Endometrium (tissue), 2 donors: ENCODE measurements at regions not wholly inside any gene's neighbourhood (a gene's known extent, or its start where the extent isn't known, plus 50 kb on each side); places are given as distances from the start of the nearest gene placed in this dataset.

Source experiments
- FAIRE-seq: peaks from 2 replicates; lab custom pipeline; 2012; peaks lifted over from hg19 to GRCh38; lab: Jason Lieb, UNC
- donor health status: control.
- donor health status: control.

DNA sequence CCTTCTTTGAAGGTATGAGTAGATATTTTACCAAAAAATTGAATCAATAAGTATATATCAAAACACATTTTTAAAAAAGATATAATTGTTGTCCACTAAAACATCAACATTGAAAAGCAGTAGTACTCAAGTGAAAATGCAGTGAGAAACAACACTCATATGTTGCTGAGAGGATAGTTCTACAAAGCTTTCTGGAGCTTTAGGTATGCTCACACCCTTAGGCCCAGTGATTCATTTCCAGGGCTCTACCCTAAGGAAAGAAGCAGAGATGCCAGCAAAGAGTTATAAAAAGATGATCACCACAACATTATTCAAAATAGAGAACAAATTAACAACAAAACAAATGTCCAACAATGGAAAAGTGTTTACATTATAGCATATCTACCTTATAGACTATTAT, 197.3 kb upstream of the CCDC150 start:
- no peak for FAIRE-seq

GRCh38 chr2:196444442-196444841, 195.1 kb upstream of the CCDC150 start:
- no peak for FAIRE-seq

- no peak for FAIRE-seq
Observed at GRCh38 chr2:196445991-196446390, 193.5 kb upstream of the CCDC150 start.

- FAIRE-seq: no peak
Observed at GRCh38 chr2:196448407-196449079, 191.0 kb upstream of the CCDC150 start.

DNA sequence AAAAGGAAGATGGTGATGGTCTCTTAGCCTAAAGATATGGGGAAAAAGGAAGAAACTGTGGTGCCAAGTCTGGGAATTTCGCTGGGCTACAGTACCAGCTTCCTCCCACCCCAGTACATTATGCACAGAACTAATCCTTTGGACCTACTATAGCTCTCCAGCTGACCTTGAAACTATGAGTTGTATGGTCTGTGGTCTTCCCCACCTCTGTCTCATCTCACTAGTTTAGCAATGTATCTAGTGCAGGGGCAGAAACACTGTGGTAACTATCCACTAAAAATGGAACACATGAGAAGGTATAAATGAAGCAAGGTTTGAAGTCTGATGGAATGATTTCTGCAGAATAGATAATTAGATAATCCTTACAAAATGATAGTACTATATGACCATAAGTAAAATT, 190.4 kb upstream of the CCDC150 start:
- FAIRE-seq: no peak

DNA sequence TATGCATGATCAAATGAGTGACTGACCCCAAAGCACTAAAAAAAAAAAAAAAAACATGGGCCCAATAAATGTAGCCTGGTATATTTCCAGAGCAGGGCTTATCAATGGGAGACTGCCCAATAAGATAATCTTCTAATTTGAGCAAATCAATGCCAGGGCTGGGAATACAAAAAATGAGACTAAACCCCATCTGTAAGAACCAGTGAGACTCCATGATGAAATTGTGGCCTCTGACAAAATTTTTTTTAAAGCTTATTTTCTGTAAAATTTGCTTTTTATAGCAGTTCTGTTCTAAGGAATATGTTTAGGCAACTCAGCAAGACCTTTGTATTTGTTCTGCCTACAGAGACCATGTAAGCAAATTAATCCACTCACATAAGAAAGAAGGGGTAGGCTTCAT, 186.8 kb upstream of the CCDC150 start:
- FAIRE-seq: no peak

GRCh38 chr2:196453613-196454047, 185.9 kb upstream of the CCDC150 start:
- no peak for FAIRE-seq

DNA sequence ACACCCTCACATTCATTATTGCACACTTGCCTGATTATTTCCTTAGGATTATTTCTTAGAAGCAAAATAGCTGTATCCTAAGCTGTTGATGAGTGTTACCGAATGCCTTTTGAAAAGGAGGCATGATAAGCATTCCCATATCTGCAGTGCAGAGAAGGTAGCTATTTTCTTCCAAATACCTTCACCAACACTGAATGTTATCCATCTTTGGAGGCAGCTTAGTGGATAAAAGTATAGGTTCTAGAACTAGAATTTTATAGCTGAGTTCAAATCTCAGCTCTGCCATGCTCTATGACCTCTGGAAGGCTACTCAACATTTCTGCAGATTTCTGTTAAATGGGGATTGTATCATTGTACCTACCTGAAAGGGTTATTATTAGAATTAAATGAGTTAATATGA, 185.0 kb upstream of the CCDC150 start:
- no peak for FAIRE-seq

DNA sequence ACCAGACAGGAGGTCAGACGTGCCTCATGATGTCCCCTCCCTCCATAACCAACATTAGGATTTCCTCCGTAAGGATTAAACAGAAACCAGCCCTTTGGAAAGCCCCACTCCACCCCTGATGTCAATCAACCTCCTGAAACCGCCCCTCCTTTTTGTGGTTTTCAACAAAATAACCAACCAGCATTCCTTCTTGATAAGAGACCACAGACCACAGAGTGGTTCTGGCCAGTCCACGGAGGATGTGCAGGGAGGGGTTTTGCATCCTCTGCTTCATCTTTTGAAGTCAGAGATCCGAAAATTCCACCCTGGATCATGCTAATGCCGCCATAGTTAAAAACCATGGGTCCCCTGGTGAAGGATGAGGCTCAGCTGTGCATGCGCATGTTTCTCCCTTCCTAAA, 180.0 kb upstream of the CCDC150 start:
- FAIRE-seq: no peak

DNA sequence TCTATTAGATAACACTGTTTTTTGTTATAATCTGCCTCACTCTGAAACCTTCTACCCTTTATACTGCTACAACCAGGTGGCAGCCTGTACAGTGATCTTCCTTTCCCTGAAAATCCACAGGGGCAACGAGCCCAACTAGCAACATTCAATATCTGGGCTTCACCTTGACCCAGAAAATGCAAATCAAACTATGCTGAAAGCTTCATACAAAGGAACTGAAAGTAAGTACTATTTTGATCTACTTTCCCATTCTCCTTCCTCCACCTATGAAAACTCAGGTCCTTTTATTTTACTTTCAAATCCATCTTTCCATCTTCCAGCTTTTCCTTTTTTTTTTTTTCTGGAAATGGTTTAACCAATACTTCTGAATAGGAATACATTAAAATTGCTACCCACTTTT, 175.8 kb upstream of the CCDC150 start:
- FAIRE-seq: no peak

DNA sequence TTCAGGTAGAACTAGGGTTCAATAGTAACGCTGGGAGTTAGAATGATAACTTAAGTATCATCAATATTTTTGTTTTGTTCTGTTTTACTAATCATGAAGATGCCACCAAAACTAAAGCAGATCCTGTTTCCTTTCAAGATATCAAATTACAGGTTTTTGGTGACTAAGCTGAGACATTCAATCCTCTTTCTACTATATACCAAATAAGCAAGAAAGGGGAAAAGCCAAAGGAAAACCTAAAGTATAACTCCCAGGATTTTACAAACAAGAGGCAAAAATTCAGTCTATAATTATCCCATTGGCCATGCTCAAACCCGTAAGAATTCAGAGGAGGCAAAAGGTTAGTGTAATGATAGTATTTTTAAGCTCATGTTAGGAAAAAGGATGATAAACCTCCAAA, 175.2 kb upstream of the CCDC150 start:
- FAIRE-seq: no peak

DNA sequence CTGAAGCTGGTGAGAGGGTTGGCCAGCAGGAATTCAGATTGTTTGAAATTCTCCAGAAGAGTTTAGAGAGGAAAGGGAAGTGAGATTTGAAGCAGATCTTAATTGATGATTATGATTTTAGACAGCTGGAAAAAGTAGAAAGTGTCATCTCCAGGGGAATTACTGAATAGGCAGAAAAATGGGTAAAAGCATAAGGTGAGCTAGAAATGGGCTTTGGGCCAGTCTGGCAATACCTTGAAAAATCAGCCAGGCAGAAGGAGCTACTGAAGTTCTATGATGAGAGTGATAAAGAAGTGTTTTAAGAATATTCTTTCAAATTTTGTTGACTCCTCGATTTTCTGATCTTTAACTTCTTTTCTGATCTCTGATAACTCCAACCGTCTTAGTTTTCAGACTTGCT, 172.9 kb upstream of the CCDC150 start:
- no peak for FAIRE-seq

GRCh38 chr2:196468394-196468793, 171.1 kb upstream of the CCDC150 start:
- no peak for FAIRE-seq

- no peak for FAIRE-seq
Observed at GRCh38 chr2:196473617-196474016, 165.9 kb upstream of the CCDC150 start.

- no peak for FAIRE-seq
Observed at GRCh38 chr2:196475611-196476010, 163.9 kb upstream of the CCDC150 start.

DNA sequence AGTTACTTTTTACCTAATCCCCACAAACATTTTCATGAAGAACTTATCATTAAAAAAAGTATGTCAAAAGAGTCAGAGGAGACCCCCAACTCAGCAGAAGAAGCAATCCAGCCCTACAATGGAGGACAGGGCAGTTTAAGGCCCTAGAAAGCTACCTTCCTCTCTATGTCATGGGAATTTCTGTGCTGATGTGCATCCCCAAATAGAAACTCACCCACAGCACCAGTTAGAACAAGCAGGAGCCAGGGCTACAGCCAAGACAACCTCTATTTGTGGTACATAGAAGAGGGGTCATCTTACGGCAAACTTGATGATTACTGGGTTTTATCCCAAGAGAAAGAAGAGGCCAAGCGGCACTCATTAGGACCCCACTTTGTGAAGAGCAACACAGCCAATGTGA, 160.9 kb upstream of the CCDC150 start:
- FAIRE-seq: no peak

DNA sequence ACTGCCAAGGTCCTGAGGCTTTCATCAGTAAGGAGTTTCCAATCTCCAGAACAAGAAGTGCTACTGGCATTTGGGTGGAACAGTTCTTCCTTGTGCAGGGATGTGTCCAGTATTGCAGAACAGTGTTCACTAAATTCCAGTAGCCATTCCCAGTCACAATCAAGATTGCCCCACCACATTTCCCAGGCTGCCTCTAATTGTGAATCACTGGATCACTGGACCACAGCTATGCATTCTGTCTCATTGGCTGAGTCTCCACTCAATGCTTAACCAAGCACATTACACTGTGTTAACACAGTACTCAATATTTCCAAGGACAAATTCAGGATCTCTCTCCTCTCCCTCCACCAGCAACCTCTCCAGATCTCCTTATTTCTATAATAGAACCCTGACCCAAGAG, 160.2 kb upstream of the CCDC150 start:
- no peak for FAIRE-seq

DNA sequence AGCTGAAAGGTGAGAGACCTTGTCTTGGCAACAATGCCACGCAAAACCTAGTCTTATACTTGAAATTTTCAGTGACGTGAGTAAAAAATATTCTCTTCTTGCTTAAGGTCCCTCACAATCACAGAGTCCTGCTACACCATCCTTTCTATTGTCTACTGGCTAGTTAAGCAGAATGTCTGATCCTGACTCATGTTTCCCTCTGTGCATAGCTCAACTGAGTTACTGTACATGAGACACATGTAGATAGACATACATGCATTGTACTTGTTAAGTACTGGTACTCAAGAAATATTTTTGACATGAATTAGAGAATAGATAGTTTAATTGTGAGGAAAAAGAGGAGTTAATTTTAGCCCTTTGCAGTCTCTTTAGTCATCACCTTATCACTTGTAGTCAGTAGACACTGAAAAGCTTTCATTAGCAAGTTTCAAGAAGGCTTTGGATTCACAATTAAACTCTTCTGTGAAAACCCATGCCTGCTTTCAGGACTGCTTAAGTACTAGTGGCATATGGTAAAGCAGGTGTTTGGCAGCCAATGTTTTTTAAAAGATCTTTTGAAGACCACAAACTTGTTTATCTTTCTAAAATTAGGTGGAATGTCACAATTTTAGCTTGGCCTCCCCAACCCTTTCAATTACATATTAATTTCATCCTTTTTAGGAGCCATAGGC, 158.7 kb upstream of the CCDC150 start:
- no peak for FAIRE-seq

DNA sequence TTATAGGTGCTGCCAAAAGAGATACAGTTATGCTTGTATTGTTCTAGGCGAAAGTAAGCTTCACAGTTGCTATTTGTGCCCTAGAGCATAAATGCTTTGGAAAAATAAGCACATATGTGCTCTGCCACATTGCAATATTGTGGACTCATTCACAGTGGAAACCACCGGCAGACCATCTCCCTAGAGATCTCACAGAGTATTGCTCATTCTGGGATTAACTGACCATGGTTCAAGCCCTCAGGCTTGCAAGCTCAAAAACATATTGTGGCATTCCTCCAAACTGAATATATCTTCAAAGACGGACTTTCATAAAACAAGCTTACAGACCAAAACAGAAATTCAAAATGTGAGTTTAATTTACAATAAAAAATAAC, 158.2 kb upstream of the CCDC150 start:
- no peak for FAIRE-seq

DNA sequence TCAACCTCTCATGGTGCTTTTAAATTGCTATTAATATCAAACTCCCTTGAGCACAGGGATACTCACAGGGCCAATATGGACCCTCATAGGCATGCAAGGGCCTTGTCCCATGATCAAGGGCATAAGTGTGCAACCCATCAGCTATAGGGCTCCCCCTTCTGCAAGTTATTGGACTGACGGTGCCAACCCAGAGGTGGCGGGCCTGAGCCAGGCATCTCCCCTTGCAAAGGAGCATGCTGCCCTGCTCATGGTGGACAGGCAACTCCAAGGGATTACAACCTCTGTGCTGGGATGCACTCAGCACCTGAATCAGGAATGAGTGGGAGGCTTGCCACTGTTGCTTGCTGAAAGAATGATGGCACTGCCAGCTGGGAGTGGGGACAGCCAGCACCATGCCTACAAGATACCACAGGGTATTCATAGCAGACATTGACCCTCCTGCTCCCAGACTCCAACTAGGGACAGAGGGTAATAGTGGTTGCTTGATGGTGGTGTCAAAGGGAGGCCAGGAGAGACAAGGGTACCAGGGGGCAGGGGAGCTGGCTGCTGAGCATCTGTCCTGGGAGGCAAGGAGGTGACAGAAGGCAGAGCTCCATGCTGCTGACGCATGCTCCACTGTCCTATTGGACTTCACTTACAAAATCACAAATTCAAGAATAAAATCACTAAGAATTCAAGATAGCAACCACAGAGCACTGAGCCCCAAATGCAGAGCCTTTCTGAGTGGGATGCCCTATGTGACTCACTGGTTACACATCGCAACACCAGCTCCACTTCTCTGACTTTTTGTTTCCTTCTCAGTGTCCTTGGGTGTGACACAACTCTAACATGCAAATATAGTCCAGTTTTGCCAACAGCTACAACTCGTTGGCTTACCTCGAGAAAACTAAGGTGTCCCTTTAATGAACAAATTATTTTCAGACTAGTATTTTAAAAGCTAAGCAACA, 157.1 kb upstream of the CCDC150 start:
- no peak for FAIRE-seq

- no peak for FAIRE-seq
Observed at GRCh38 chr2:196486146-196486545, 153.4 kb upstream of the CCDC150 start.

GRCh38 chr2:196487417-196487816, 152.1 kb upstream of the CCDC150 start:
- no peak for FAIRE-seq

DNA sequence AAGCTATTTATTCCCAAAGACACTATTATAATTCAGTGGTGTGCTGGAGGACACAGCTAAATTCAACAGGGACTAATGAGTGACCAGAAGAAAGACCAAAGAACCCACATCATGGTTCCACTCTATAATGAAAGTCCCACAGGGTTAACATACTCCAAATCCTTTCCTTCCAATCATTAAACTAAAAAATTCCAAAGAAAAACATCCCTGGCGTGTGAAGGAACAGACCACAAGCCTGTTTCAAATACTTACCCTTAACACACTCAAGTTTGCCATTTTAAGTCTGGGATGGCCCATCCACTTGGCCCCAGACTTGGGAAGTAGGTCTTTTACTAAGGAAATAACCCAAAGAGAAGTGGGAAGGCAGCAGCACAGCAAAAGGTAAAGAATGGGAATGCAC, 150.1 kb upstream of the CCDC150 start:
- FAIRE-seq: no peak
